A673 (cell line): ENCODE measurements at regions not wholly inside any gene's neighbourhood (a gene's known extent, or its start where the extent isn't known, plus 50 kb on each side); places are given as distances from the start of the nearest gene placed in this dataset.
"Not testable (repeated sequence)": the region's sequence is repeated elsewhere in the genome, so short reads cannot be mapped to it uniquely, and the experiment has no call there.

Source experiments
- BruUV-seq: library from RNA; stranded (reverse); fragments of 400-500 nt; replicated peaks from 2 replicates; lab custom pipeline; 2021; lab: Mats Ljungman, UMichigan
- CTCF ChIA-PET: fragments of 300-600 bp; sonication (Branson Sonifier 250); formaldehyde crosslinking; loops from one replicate; lab custom pipeline; 2022; ENCODE audit warnings: antibody characterized with exemption; lab: Charles Lee
- POLR2A ChIA-PET: fragments of 300-600 bp; sonication (Branson Sonifier 250); formaldehyde crosslinking; loops from one replicate; lab custom pipeline; 2022; ENCODE audit warnings: antibody characterized with exemption; ENCODE audit not compliant: low non-redundant PET; lab: Charles Lee
- DNase-seq: peaks from one replicate; pipeline ENCODE4 v3.0.0-alpha.2; 2015; ENCODE audit warnings: low spot score
- H3K27ac ChIP-seq: fragments of 200-600 bp; sonication (generic); 2 replicates; pipeline ENCODE4 v1.5.1; 2016; ENCODE audit warnings: mixed run types, low read depth, mild to moderate bottlenecking, mixed read lengths, antibody characterized with exemption, low read length; ENCODE audit not compliant: poor library complexity, severe bottlenecking
- H3K27me3 ChIP-seq: fragments of 200-600 bp; sonication (generic); replicated peaks from 2 replicates; pipeline ENCODE4 v1.6.1; 2017; ENCODE audit warnings: mixed run types, low read depth, mild to moderate bottlenecking, mixed read lengths, antibody characterized with exemption, low read length; ENCODE audit not compliant: insufficient read depth, poor library complexity
- H3K36me3 ChIP-seq: fragments of 200-600 bp; sonication (generic); 2 replicates; pipeline ENCODE4 v1.6.1; 2016; ENCODE audit warnings: mixed run types, mild to moderate bottlenecking, mixed read lengths, antibody characterized with exemption, low read length; ENCODE audit not compliant: insufficient read depth, poor library complexity, severe bottlenecking
- H3K4me1 ChIP-seq: fragments of 200-600 bp; sonication (generic); 2 replicates; pipeline ENCODE4 v1.6.1; 2017; ENCODE audit warnings: mixed run types, mild to moderate bottlenecking, mixed read lengths, antibody characterized with exemption, low read length; ENCODE audit not compliant: insufficient read depth, poor library complexity, severe bottlenecking
- H3K4me3 ChIP-seq: fragments of 200-600 bp; sonication (generic); 2 replicates; pipeline ENCODE4 v1.5.1; 2016; ENCODE audit warnings: low read depth, mixed run types, mild to moderate bottlenecking, mixed read lengths, low read length; ENCODE audit not compliant: poor library complexity, severe bottlenecking
- H3K9me3 ChIP-seq: fragments of 200-600 bp; sonication (generic); 2 replicates; pipeline ENCODE4 v1.6.1; 2016; ENCODE audit warnings: mixed run types, low read depth, mild to moderate bottlenecking, mixed read lengths, antibody characterized with exemption, low read length; ENCODE audit not compliant: poor library complexity, severe bottlenecking
- EZH2 ChIP-seq: fragments of 200-600 bp; sonication (generic); IDR thresholded peaks from 2 replicates; pipeline ENCODE4 v1.6.1; 2017; ENCODE audit warnings: borderline replicate concordance, low read depth, mild to moderate bottlenecking, mixed read lengths, antibody characterized with exemption, low read length; ENCODE audit not compliant: poor library complexity, severe bottlenecking
- intact Hi-C: fragments of 100-400 bp; cut with micrococcal nuclease; formaldehyde crosslinking; loops from one replicate; pipeline ENCODE4 v1.10.0; 2022; ENCODE audit not compliant: unreplicated experiment
- TF ChIP-seq, protein P1 (sequence below): fragments of 300-800, 200-600 bp; sonication (generic); conservative IDR thresholded peaks from 2 replicates; pipeline ENCODE4 v1.5.1; 2017; ENCODE audit warnings: low read depth, mild to moderate bottlenecking, antibody characterized with exemption, low read length, moderate library complexity, mixed read lengths

DNA sequence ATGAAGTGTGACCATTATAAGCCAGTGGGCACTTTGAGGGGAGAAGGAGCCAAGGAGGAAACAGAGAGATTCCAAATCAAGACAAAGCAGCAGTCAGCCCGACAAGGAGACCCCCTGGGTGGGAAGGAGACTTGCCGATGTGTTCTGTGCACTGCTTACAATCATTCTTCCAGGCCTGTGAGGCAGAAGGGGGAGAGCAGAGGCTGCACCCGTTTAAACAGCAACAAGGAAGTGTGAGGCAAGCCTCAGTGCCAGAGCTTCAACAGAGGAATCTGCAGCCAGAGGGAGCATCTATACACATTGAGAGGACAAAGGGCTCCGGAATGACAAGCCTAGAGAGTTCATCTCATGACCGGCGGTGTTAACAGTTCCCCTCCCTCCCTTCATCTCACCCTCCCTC lies 121.1 kb downstream of the NXPE2 start:
- H3K36me3 ChIP-seq: no peaks in the 10 kb centered on the region
- intact Hi-C loops: no loop called here
- H3K9me3 ChIP-seq: peaks cover 3% of the 10 kb centered on the region
- CTCF ChIA-PET: no interaction called here
- BruUV-seq: no TSS peak
- no peaks in the 10 kb centered on the region for H3K27me3 ChIP-seq
- POLR2A ChIA-PET: interaction anchor here (0.7 kb wide), 1 partner anchor 278 kb away, joined by 5 read pairs; no protein-coding TSS in a partner anchor
- no peak overlapping the region for H3K4me3 ChIP-seq
- DNase-seq: no peak
- no peaks in the 10 kb centered on the region for H3K4me1 ChIP-seq
- no peak overlapping the region for H3K27ac ChIP-seq
- no peak for TF ChIP-seq EZH2
- TF ChIP-seq, protein P1, sequence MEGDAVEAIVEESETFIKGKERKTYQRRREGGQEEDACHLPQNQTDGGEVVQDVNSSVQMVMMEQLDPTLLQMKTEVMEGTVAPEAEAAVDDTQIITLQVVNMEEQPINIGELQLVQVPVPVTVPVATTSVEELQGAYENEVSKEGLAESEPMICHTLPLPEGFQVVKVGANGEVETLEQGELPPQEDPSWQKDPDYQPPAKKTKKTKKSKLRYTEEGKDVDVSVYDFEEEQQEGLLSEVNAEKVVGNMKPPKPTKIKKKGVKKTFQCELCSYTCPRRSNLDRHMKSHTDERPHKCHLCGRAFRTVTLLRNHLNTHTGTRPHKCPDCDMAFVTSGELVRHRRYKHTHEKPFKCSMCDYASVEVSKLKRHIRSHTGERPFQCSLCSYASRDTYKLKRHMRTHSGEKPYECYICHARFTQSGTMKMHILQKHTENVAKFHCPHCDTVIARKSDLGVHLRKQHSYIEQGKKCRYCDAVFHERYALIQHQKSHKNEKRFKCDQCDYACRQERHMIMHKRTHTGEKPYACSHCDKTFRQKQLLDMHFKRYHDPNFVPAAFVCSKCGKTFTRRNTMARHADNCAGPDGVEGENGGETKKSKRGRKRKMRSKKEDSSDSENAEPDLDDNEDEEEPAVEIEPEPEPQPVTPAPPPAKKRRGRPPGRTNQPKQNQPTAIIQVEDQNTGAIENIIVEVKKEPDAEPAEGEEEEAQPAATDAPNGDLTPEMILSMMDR: no peak

DNA sequence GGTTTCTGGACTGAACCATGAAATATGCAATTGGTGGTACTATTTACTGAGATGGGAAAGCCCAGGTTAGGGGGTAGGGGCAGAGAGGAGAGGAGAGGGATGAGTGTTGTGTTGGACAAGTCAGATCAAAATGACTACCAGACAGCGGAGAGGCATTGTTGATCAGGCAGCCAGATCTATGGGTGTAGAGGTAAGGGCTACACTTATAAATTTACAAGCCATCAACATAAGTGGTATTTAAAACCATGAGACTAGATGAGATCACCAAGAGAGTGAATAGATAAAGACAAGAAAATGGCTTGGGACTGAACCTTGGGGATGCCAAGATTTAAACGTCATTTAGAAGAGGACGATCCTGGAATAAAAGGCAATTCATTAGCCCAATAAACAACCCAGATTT lies 123.4 kb downstream of the NXPE2 start:
- TF ChIP-seq EZH2: no peak
- TF ChIP-seq, protein P1: no peak
- Histone ChIP-seq H3K4me3 (no peak overlapping the region), H3K27me3 (no peaks in the 10 kb centered on the region), H3K4me1 (no peaks in the 10 kb centered on the region), H3K9me3 (peaks cover 3% of the 10 kb centered on the region), H3K27ac (no peak overlapping the region), H3K36me3 (no peaks in the 10 kb centered on the region)
- no TSS peak for BruUV-seq
- intact Hi-C loops: no loop called here
- CTCF ChIA-PET: no interaction called here
- POLR2A ChIA-PET: no interaction called here
- no peak for DNase-seq

GRCh38 chr11:114802878-114803277 lies 124.6 kb downstream of the NXPE2 start:
- TF ChIP-seq, protein P1: no peak
- no peak for TF ChIP-seq EZH2
- no peaks in the 10 kb centered on the region for H3K27me3 ChIP-seq
- POLR2A ChIA-PET: no interaction called here
- H3K27ac ChIP-seq: no peak overlapping the region
- H3K36me3 ChIP-seq: no peaks in the 10 kb centered on the region
- DNase-seq: no peak
- BruUV-seq: no TSS peak
- intact Hi-C loops: no loop called here
- H3K4me3 ChIP-seq: no peak overlapping the region
- H3K9me3 ChIP-seq: peaks cover 3% of the 10 kb centered on the region
- CTCF ChIA-PET: no interaction called here
- H3K4me1 ChIP-seq: no peaks in the 10 kb centered on the region

GRCh38 chr11:114805431-114805830 lies 127.1 kb downstream of the NXPE2 start:
- intact Hi-C loops, H3K9me3 ChIP-seq, H3K4me3 ChIP-seq, H3K4me1 ChIP-seq, H3K27me3 ChIP-seq, DNase-seq, POLR2A ChIA-PET, CTCF ChIA-PET, BruUV-seq, H3K36me3 ChIP-seq, H3K27ac ChIP-seq: not testable (repeated sequence)
